GM19452 (cell line): ENCODE measurements at regions not wholly inside any gene's neighbourhood (a gene's known extent, or its start where the extent isn't known, plus 50 kb on each side); places are given as distances from the start of the nearest gene placed in this dataset.

Experiments used
- ATAC-seq: cut with Tn5 transposase; IDR thresholded peaks from one replicate; pipeline ENCODE4 v1.9.1; 2021; ENCODE audit not compliant: unreplicated experiment

DNA sequence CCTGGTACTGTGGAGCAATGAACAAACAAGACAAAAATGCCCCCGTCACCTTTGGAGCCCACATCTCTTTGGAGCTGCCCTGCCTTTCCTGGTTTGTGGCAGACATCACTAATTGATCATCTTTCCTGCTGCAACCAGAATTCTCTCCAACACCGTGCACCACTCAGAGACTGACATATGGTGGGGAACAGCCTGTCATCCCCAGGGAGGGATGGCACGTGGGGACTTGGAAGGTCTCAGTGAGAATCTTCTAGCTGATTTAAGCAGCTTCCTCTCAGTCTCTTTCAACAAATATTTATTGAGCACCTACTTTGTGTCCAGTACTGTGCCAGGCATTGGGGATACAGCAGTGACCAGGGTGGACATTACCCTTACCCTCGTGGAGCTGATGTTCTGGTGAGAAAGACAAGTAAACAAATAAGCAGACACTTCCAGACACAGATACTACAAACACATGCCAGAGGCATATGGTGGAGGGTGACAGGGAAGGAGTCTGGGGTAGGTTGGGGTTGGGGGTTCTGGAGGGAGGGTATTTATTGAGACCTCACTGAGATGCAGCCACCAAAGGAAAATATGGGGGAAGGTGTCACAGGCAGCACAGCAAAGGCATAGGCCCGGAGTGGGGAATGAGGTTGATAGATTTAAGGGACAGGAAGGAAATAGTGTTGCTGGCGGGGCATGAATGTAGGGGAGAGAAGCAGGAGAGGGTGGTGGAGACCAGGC, 82.3 kb downstream of the CEBPB start:
- no peak for ATAC-seq

DNA sequence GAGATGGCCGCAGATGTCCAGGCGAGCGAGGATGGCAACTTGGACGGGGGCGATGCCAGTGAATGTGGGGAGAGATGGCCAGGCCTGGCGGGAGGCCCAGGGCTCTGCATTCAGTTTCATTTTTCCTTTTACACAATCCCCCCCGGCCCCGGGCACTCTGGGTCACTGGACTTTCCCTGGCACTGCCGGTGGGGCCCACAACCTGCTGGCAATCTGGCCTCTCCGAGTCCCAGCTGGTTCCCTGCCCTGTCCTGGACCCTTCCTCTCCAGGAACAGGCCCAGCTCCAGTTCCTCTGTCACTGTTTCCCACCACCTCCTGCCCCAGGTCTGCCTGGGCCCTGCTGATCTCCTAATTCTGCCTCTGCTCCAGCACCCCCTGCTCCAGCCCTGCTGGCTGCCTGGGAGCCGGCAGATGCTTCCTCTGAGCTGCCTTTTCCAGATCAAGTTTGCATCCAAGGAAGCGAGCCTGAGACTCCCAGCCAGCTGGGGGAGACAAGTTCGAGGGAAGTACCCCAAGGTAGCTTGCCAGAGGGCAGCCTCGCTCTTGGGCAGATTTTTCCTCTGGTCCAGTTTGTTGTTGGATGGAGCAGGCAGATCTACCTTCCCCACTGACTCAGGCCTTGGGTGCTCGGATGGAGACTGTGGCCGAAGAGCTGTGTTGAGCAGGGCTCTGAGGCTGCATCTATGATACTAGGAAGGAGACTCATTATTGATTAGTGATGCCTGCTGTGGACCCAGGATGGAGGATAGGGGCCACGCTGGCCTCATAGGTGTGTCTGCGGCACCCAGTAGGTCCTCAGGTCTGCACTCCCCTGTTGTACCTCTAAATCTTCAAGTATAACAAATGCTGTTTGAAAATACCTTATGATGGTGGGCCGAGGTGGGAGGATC, 83.2 kb downstream of the CEBPB start:
- no peak for ATAC-seq

DNA sequence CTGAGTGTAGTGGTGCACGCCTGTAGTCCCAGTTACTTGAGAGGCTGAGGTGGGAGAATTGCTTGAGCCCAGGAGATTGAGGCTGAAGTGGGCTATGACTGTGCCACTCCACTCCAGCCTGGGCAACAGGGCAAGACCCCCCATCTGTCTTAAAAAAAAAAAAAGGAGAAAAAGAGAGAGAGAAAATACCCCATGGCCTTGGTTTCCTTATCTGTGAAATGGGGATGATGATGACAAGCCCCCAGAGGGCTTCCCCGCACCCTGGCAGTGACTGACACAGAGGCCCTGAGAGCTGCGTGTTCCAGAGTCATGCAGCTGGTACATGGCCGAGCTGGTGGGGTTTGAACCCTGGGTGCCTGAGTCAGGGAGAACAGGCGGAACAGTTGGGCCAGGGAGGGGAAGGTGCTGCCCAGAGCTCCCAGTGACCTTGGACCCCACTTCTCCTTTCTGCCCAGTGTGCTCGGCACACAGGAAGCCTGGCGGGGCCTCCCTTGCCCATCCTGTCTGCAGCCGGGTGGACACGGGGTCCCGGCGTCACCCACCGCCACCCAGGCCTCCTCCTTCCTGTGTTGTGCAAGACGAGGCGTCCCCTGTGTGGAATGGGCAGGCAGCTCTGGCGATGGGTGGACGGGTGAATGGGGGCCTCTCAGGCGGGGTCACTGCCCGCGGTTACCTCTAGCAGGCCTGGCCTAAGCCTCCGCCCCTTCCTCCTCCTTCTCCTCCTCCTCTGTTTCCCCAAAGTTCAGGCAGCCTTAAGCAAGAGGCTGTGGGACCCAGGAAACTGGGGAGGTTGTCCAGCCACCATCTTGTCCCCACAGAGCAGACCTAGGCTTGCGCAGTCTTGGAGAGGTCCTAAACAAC, 84.2 kb downstream of the CEBPB start:
- no peak for ATAC-seq

DNA sequence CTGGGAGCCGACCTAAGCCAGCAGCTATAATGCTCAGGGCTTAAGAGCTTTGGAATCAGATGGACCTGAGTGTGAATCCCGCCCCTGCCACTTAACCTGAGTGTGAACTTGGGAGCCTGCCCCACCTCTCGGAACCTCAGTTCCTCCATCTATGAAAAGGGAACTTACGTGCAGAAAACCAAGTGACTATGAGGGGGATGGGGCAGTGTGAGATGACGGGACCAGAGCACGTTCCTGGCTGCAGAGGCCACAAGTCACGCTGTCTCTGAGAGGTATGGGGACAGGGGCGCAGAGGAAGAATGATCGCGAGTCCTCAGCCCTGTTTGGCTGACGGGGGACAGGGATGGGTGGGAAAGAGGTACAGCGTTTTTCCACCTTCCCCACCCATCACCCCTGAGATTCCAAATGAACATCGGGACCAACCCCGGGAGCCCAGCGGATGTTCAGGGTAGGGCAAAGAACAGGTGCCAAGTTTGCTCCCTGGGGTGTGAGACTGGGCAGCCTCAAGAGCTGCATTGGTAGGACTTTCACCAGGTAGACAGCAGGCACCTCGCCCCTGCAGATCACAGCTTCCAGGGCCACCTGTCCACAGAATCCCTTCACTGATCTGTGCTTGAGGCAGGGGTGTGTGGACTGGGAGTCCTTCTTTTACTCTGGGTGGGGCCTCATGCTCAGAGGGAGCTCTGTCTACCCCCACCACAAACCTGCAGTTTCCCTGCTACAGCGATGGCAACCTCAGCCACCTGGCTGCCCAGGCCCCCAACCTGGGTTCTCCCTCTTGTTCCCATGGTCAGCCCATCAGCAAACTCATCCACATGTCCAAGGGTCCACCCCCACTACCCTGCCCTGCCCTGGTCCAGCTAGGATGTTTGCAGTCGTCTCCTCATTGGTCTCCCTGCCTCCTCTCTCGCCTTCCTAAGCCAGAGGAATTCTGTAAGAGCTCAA, 85.8 kb downstream of the CEBPB start:
- no peak for ATAC-seq

DNA sequence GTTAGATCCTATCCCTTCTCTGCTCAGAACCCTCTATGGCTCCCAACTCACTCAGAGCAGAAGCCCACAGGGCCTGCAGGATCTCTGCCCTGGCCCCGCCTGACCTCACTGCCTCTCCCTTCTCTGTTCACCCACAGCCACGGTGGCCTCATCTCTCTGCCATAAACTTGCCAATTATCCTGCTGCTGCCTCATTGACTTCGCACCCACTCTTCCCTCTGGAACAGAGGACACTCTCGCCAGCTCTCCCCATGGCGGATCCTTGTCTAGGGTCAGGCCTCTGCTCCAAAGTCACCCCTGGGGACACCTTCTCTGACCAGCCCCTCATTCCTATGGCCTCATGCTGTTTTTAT, 86.4 kb downstream of the CEBPB start:
- ATAC-seq = no peak

DNA sequence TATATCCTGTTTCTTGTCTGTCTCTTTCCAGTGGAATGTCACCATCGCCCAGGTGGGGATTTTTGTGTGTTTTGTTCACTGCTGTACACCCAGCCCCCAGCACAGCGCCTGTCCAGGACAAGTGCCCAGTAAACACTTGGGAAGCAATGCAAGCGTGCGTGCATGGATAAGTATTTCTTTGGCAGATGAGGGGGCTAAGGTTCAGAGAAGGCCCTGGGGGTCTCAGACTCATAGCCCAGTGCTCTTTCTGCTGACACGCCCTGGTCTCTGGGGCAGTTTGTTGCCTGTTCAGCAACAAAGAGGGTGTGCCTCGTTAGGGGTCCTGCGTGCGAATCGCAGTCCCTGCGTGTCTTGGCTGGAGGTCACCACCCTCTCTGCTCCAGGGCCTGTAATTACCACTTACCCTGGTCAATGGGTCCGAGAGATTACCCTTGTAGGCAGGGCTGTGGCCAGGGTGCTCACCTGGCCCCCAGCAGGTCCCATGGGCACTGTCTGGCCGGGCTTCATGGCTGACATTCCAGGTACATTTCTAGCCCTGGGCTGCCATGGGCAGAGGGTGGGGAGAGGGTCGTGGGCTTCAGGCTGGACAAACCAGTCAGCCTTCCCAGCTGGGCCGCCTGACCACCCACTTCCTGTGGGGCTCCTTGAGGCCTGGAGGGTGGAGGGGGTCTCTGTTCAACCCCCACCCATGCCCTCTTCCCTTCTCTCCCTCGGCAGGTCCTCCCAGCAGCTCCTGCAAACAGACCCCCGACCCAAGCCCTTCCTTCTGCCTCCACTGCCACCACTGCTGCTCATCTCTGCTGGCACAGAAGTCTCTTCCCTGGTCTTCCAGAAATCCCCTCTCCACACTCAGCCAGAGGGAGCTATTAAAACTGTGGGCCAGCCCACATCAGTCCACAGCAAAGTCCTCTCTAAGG, 87.1 kb downstream of the CEBPB start:
- no peak for ATAC-seq

DNA sequence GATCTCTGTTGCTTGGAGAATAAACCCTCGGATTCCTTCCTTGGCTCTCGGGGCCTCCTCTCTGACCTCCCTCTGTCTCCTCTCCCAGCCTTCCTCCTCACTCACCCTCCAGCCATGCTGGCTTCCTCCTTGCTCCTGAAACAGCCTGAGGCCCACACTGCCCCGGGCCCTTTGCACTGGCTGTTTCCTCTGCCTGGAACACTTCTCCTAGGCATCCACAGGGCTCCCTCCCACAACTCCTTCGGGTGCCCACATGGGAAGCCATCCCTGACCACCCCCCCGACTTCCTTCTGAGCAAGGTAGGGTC, 87.7 kb downstream of the CEBPB start:
- ATAC-seq = no peak

DNA sequence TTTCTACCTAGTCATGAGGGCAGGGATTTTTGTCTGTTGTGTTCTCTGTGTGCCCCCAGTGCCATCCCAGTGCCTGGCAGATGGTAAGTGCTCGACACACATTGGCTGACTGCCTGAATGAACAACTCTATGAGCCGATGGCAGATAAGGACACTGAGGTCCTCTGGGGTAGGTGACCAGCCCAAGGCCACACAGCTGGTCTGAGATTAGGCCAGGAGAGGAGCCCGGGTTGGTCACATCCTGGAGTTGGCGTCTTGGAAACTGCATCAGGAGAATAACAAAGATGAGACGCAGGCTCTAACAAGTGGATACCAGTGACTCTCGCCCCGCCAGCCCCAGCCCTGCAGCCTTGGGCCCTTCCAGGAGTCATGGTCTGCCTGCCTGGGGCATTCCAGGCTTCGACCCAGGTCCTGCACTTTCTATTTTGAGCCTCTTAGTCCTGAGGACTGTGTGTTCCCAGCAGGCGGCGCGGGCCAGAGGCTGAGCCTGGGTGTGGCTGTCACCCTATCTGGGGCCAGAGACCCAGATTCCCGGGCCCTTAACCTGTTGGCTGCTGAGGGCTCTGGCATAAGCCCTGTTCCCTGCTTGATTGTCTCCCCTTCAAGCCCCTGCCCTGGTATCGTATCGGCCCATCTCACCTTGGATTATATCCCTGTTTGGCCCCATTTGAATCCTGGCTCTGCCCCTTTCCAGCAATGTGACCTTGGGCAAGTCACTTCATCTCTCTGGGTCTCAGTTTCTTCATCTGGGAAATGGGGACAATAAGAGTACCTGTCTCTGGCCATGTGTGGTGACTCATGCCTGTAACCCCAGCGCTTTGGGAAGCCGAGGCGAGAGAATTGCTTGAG, 88.3 kb downstream of the CEBPB start:
- ATAC-seq = no peak

DNA sequence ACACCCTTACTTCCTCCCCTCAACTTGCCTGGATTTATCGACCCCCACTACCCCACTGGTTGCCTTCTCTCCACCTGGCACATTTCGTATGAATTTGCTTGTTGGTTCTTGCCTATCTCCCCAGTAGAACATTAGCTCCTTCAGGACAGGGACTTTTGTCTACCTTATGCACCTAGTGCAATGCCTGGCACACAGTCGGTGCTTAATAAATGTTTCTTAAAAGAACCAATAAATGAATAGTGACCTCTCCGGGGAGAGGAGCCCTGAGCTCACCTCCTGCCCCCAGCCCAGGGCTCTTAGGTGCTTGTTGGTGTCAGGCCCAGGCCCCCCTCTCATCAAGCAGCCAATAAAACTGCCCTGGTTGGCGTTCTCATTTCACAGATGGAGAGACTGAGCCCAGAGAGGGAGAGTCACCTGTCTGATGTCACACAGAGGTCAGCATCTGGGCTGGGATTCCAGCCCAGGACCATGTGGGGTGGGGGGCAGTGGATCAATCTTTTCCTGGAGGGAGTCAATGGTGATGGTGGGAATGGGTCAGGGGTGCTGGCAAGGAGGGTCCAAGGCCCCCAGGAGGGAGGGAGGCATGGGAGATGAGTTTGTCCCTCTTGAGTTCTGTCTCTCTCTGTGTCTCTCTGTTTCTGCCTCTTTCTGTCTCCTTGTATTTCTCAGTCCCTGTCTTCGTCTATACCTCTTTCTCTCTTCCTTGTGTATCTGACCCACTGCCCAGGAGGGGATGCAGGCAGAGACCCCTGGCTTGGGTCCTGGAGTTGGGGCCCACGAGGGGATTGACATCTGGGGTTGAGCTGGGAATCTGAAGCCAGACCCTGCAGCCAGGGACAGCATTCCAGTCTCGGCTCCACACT, 89.6 kb downstream of the CEBPB start:
- ATAC-seq = no peak

DNA sequence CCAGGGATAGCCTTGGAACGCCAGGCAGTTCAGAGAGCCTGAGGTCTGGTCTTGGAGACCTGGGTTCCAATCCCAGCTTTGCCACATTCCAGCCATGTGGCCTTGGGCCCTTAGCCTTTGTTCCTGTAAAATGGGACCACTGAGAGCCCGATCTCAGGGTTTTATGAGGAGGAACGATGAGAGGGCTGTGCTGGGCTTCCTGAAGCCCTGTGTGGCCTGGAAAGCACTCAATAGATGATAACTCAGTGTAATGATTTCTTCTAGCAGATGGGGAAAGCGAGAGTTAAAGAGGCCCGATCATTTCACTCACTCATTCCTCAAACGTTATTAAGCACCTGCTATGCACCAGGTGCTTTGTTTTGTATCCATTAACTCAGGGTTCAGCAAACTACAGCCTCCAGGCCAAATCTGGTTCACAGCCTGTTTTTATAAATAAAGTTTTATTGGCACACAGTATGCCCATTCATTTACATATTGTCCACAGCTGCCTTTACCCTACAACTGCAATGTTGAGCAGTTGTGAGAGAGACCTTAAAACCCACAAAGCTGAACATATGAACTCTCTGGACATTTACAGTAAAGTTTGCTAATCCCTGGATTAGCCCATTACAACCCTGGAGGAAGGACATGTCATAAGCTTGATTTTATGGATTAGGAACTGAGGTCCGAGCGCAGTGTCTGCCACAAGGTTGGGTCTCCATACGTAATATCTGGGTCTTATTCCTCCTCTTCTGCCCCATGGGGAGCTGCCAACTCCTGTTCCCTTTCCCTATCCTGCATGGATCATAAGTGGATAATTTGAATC, 90.4 kb downstream of the CEBPB start:
- ATAC-seq = no peak

DNA sequence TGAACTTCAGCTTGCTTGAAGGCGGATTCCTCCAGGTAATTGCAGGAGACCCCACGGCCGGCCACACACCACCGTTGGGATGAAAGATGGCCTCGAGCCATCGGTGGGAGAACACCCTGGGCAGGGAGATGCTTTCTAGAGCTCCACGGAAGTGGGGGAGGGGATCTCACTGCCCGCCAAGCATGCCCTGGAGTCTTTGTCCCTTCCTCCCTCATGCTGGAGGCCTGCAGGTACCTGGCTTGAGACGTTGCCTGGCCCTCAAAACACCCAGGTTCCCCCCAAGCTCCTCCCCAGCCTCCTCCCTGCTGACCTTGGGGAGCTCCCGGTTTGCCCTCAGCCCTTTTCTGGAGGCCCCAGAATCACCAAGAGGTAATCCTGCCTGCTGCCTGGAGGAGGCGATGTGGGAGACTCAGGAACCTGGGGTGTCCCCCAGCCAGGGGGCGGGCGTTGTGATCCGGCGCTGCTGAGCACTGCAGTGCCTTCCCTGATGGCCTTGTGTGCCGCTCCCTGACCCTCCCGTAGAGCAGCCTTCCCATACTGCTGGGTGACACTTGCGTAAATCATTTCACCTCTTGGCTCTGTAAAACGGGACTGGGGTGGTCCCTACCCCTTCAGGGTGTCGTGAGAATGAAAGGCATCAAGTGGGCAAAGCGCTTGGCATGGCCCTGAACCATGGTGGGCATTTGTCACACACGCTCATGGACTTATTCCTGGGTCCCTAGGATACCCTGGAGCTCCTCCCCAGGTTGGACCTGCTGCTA, 91.4 kb downstream of the CEBPB start:
- no peak for ATAC-seq

DNA sequence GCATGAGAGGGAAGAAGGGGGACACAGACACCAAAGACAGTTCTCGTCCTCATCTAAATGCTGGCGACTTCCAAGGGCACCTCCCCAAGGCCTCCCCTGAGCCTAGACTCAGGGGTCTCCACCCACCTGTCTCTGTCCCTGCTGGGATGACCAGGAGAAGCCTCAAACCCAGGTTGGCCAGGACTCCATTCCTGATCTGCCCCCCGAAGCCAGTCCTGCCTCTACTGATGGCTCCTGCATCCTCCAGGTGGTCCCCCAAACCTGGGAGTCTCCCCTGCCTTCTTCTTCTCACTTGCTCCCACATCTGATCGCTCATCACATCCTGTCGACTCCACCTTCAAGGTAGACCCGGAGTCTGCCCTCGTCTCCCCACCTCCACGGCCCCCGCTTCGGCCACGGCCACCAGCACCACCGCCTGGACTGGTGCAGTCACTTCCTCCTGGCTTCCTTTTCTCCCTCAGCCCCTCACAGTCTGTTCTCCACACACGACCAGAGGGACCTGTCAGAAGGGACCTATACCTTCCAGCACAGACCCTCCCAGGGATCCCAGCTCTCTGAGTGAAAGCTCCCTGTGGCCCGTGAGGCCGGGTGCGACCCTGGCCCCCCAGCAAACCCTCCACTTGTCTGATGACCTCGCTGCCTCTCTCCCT, 92.1 kb downstream of the CEBPB start:
- no peak for ATAC-seq

DNA sequence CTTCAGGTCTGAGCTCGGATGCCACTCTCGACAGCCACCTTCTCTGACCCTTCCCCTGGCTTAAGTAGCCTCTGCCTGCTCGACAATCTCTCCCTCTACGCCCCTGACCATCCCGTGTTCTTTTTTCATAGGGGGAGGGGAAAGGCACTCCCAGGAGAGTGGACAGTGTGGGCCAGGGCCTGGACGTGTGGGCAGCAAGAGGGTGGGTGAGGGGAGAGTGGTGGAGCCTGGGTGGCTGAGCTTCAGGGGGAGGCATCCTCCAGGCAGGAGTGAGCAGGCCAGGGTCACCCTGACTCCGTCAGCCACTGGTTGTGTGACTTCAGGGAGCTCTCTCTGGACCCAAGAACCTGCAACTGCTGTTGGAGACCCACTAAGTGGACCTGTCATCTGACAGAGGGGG, 92.7 kb downstream of the CEBPB start:
- ATAC-seq = no peak

DNA sequence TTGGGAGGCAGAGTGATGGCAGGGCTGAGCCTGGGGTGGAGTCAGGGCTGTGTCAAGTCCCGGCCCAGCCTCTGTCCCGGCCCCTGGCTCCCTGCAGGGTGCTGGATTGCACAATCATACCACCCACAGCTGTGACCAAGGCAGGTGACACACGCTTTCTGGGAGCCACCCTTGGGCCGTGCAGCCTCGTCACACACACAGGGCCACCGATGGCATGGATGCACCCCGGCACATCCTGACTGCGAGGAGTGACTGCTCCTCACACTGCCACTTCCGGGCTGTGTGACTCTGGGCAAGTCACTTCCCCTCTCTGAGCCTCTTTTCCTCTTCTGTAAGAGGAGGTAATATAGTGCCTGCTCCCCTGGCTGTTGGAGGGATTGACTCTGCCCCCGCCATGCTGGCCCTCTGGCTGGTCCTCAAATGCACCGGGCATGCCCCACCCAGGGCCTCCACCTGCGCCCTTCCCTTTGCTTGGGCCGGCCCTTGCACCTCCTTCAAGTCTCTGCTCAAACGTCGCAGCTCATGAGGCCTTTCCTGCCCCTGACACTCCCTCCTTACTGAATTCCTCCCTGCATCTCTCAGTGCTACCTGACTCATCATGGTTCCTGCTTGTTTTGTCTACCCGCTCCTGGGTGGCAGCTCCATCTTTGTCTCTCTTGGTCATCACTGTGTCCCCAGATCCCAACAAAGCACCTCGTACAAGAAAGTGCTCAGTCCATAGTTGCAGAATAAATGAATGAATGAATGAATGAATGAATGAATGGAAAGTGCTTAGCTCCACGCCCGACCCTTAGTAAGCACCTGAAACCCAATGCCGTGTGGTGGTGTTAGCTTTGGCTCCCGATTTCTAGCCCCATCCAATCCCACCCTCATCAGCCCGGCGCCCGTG, 93.5 kb downstream of the CEBPB start:
- ATAC-seq = no peak
